HL-60 (cell line): ENCODE measurements at regions not wholly inside any gene's neighbourhood (a gene's known extent, or its start where the extent isn't known, plus 50 kb on each side); places are given as distances from the start of the nearest gene placed in this dataset.

Source experiments
- DNase-seq, 2 experiments: peaks; one replicate each; pipeline ENCODE4 v3.0.0-alpha.2; 2010 to 2020; ENCODE audit warnings: low read depth in 1 of 2, low spot score in 1 of 2
- H3K27ac ChIP-seq: fragments of 250-450 bp; sonication (Bioruptor Pico); replicated peaks from 2 replicates; pipeline ENCODE4 v1.5.1; 2020; ENCODE audit warnings: mild to moderate bottlenecking, moderate library complexity
- H3K27me3 ChIP-seq: fragments of 250-450 bp; sonication (Bioruptor Pico); 2 replicates; pipeline ENCODE4 v1.5.1; 2021; ENCODE audit warnings: mild to moderate bottlenecking, moderate library complexity; ENCODE audit not compliant: insufficient read depth, poor library complexity, severe bottlenecking
- H3K4me3 ChIP-seq: replicated peaks from 2 replicates; pipeline ENCODE4 v1.5.1; 2011; ENCODE audit warnings: mild to moderate bottlenecking, control low read depth, low read length; ENCODE audit not compliant: insufficient read depth
- CTCF ChIP-seq: IDR thresholded peaks from one replicate; pipeline ENCODE4 v1.5.1; 2011; ENCODE audit warnings: low read length, control low read depth, inconsistent platforms; ENCODE audit not compliant: insufficient read depth
- GABPA ChIP-seq: IDR thresholded peaks from 2 replicates; pipeline ENCODE4 v1.6.1; 2012; ENCODE audit warnings: low read depth
- POLR2AphosphoS5 ChIP-seq: IDR thresholded peaks from 2 replicates; pipeline ENCODE4 v1.6.1; 2012; ENCODE audit warnings: low read depth
- REST ChIP-seq: IDR thresholded peaks from 2 replicates; pipeline ENCODE4 v1.6.1; 2012; ENCODE audit warnings: low read depth; ENCODE audit not compliant: insufficient replicate concordance
- SPI1 ChIP-seq: IDR thresholded peaks from 2 replicates; pipeline ENCODE4 v1.6.1; 2012; ENCODE audit warnings: low read depth, mild to moderate bottlenecking, borderline replicate concordance

- TF ChIP-seq REST (no peak), POLR2AphosphoS5 (no peak), CTCF (no peak), SPI1 (no peak), GABPA (no peak)
- Histone ChIP-seq H3K4me3 (no peak overlapping the region), H3K27ac (no peak overlapping the region), H3K27me3 (peaks cover 2% of the 10 kb centered on the region)
- DNase-seq = no peak
Observed at GRCh38 chr20:52704553-52704952, 267.6 kb upstream of the TSHZ2 start.

GRCh38 chr20:52688345-52688744 is 283.8 kb upstream of the TSHZ2 start:
- no peak overlapping the region for H3K4me3 ChIP-seq
- TF ChIP-seq GABPA (no peak), POLR2AphosphoS5 (no peak), REST (no peak), SPI1 (no peak), CTCF (no peak)
- H3K27ac ChIP-seq = no peak overlapping the region
- DNase-seq = no peak
- H3K27me3 ChIP-seq = no peaks in the 10 kb centered on the region

GRCh38 chr20:52684905-52685304 is 287.3 kb upstream of the TSHZ2 start:
- Histone ChIP-seq H3K27me3 (peaks cover 2% of the 10 kb centered on the region), H3K4me3 (no peak overlapping the region), H3K27ac (no peak overlapping the region)
- no peak for DNase-seq
- TF ChIP-seq CTCF = no peak
- TF ChIP-seq REST = no peak
- no peak for TF ChIP-seq POLR2AphosphoS5
- no peak for TF ChIP-seq GABPA
- no peak for TF ChIP-seq SPI1
